Stimulated activated CD8-positive, alpha-beta memory T cell treated with anti-CD3 and anti-CD28 coated beads, Interleukin-4, amount 100 ng/mL, for 1 hour (primary cell): ENCODE measurements at regions not wholly inside any gene's neighbourhood (a gene's known extent, or its start where the extent isn't known, plus 50 kb on each side); places are given as distances from the start of the nearest gene placed in this dataset.
"Not testable (repeated sequence)": the region's sequence is repeated elsewhere in the genome, so short reads cannot be mapped to it uniquely, and the experiment has no call there.

Experiments
- DNase-seq, 2 donors: peaks; one replicate each; pipeline ENCODE4 v3.0.0-alpha.2; 2020; ENCODE audit warnings: low read depth in 2 of 2, low spot score in 1 of 2

GRCh38 chr12:89793946-89794345, 85.3 kb upstream of the ATP2B1 start:
- DNase-seq, result no peak

DNA sequence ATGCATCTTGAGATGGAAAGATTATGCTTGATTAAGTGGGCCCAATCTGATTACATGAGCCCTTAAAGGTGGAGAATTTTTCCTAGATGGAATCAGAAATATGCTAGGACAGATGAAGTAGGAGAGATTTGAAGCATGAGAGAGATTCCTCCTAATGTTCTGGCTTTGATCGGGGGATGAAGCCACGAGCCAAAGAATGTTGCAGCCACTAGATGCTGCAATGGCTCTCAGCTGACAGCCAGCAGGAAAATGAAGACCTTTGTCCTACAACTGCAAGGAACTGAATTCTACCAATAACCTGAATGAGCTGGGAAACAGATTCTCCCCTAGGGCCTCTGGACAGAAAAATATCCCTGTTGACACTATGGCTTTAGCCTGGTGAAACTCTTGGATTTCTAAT, 82.6 kb upstream of the ATP2B1 start:
- DNase-seq, result no peak

DNA sequence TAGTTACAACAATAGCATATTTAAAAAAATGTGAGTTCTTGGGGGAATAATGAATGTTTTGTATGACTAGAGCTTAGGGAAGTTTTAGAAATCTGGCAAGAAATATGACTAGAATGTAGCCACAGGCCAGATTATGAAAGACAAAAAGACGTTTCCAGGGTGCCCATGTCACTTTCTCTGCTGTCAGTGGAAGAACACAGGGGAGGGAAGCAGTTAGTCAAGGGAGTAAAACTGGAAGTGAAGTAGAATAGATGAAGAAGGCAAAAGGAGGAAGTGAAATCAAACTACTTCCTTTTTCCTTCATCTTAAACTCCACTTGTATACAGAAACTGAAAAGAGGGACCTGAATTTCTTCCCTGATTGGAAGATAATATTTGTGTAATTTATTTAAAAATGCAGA, 81.2 kb upstream of the ATP2B1 start:
- DNase-seq, result no peak

DNA sequence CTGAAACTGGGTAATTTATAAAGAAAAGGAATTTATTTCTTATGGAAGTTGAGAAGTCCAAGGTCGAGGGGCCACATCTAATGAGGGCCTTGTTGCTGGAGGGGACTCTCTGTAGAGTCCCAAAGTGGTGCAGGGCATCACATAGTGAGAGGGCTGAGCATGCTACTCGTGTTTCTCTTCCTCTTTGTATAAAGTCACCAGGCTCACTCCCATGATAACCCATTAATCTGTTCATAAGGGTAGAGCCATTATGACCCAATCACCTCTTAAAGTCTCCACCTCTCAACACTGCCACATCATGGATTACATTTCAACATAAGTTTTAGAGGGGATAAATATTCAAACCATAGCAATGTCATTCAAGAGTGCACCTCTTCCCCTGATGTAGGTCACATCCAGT, 79.1 kb upstream of the ATP2B1 start:
- DNase-seq, result no peak

GRCh38 chr12:89786177-89786810, 77.7 kb upstream of the ATP2B1 start:
- no peak for DNase-seq

DNA sequence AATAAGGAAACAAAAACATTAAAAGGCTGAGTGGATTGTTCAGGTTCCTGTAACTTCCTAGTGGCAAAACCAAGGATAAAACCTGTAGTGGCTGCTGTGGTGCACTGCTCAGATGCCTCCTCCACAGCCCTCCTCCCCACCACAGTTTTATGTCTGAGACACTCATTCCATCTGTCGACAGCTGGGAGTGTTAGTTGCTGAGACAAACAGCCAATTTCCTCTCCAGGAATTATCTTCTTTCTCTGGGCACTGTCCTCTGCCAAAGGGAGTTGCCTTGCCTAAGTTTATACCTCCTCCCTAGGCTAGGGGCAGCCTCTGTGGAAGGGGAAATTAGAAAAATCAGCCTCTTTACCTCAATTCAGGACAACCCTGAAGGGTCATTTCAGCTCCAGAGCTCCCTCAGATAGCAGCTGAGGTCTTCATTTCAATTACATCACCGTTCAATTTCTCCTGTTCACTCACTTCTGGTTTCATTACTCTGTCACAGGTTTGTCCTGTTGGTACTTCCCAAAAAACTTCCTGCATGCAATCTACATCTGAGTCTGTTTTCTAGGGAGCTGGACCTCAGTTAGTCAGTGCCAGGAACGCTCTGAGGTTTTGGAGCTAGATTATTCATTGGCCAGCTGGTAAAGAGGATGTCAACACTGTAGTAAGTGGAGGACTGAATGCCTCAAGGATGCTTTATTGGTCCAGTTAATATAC, 74.9 kb upstream of the ATP2B1 start:
- DNase-seq, result no peak

- DNase-seq, result no peak
Measured at GRCh38 chr12:89782807-89783206, 74.2 kb upstream of the ATP2B1 start.

DNA sequence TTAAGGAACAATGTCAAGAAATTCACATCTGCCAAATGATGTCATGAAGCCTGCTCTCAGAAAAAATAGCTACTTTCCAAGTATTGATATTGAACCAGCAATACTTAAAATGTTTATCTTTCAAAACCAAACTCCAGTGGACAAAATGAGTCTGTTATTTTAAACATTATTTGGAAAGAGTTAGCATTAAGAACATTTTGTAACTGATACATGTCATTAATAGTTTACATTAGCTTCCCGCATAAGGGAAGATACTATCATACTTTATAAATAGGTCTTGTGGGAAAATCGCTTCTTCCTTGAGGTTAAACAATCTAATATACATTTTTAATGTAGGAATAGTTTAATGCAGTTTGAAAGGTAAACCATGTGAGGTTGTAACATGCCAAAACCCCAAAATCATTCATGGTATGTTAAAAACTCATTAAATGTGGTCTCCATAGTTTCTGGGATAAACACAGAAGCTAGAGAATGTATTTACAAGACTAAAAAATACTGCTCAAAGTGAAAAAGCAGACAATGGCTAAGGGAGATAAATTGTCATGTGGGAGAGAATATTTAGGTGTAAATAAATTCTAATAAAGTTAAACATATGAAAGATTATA, 73.4 kb upstream of the ATP2B1 start:
- no peak for DNase-seq

DNA sequence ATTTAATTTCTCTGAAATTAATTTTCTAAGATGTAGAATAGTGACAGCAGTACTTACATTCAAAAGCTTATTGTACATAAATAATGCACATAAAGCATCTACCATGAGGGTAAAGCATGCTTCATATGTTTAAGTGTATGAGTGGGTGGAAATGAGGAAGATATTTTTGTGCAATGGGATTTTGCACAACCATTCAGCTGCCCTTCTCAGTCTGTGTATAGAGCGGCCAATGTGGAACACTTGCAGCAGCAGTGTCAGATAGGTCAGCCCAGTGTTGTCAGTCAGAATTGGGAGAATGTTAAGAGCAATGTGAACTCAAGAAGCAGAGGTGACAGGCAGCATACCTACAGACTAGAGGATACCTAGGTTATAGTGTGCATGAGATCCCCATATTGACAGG, 72.5 kb upstream of the ATP2B1 start:
- DNase-seq, result no peak

DNA sequence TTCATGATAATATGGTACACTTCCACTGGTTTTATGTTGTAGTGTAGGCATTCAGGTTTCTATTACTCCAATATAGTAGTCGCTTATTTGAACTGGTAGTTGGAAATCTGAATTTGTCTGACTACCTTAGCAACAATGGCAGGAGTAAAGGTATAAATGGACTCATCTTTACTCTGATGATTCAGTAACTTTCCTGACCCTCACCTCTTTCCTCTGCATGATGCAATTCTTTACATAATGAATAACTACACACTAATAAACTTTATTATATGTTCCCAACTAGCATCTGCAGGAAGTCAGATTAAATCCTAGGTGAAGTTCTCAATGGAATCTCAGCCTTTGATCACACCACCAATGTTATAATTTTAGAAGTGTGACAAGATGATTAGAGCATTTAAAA, 70.5 kb upstream of the ATP2B1 start:
- DNase-seq, result no peak

- DNase-seq, result no peak
Measured at GRCh38 chr12:89777733-89778379, 69.2 kb upstream of the ATP2B1 start.

GRCh38 chr12:89775986-89776365, 67.3 kb upstream of the ATP2B1 start:
- DNase-seq, result no peak

DNA sequence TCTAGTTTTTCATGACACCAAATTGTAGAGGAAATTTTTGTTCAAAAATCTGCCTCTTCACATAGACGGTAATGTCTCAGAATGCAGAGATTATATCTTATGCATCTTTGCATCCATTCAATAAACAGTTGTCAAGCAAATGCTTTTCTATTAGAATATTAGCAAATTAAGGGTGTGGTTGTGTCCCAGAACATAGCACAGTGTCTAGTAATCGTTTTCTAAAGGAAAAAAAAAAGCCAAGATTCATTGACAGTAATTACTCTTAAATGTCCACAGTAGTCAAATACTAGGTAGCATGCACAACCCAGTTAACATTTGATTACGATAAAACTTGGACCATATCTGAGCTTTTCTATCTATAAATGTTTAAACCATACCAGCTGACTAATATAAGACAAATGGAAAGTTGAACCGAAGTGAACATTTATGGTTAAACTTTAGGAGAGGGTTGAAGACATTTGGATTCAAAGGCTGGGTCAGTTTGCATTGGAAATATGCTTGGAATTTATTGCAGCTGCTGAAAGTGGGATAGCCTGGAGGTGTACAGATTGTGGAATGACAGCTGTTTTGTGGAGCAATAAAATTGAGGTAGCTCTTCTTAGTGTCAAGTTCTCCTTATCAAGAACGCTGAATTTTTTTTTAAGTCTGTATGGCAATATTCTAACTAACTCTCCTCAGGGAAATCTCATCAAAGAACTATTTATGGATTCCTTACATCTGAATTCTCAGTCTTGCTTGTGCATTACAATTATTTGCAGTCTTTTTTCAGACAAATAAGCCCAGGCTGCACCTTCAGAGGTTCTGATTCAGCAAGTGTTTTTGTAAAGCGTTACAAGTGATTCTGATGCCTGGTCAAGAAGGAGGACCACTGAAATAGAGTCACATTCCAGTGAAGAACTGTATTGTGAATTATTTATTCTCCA, 66.7 kb upstream of the ATP2B1 start:
- no peak for DNase-seq

- no peak for DNase-seq
Measured at GRCh38 chr12:89774645-89775044, 66.0 kb upstream of the ATP2B1 start.

DNA sequence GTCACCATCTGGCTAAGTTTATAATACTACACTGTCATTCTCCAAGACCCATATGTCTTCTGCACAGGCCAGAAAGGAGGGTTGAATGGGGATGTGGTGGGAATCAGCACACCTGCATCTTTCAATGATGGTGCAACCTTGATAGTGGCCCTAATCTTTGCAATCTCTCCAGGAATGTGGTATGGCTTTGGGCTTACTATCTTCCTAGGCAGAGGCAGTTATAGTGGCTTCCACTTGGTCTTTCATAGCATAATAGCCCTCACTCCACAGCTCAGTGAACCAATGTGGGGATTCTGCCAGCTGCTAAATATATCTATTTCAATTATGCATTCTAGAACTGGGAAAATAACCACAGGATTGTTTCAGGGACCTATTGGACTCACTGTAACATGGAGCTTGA, 61.8 kb upstream of the ATP2B1 start:
- no peak for DNase-seq

GRCh38 chr12:89769483-89769818, 60.8 kb upstream of the ATP2B1 start:
- no peak for DNase-seq

DNA sequence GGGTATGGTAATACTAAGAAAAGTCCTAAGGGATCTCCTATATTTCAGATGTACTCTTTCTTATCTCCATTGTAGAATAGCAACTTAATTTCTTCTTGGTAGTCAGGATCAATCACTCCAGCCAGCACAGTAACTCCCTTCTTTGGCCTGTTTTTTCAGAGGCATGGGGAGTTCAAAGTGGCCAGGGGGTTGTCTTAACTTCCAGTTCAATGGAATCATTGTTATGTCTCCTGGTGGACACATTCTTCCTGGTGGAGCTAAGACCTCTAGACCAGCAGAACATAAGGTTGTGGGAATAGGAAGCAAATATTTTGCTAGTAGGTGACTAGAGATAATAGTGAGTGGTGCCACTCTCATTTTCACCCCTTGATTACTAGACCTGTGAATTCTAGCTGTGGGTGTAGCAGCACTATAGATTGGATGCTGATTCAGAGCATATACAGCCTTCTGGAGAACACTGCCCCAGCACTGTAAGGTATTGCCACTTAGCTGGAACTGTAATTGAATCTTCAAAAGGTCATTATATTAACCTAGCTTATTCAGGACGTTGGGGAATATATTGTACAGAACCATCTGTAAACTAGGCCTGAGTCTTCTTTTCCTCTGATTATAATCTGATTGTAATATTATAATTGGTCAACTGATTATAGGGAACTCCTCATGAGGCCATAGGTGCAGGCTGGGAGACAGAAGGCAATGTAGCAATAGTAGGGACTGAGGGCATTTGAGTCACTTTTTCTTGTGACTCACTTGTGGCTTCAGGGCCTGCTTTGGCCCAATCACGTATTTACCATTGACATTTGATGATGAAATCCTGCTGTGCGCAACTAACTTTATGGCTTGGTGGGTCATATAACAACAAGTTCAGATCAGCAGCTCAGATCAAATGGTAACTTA, 60.2 kb upstream of the ATP2B1 start:
- DNase-seq, result no peak

DNA sequence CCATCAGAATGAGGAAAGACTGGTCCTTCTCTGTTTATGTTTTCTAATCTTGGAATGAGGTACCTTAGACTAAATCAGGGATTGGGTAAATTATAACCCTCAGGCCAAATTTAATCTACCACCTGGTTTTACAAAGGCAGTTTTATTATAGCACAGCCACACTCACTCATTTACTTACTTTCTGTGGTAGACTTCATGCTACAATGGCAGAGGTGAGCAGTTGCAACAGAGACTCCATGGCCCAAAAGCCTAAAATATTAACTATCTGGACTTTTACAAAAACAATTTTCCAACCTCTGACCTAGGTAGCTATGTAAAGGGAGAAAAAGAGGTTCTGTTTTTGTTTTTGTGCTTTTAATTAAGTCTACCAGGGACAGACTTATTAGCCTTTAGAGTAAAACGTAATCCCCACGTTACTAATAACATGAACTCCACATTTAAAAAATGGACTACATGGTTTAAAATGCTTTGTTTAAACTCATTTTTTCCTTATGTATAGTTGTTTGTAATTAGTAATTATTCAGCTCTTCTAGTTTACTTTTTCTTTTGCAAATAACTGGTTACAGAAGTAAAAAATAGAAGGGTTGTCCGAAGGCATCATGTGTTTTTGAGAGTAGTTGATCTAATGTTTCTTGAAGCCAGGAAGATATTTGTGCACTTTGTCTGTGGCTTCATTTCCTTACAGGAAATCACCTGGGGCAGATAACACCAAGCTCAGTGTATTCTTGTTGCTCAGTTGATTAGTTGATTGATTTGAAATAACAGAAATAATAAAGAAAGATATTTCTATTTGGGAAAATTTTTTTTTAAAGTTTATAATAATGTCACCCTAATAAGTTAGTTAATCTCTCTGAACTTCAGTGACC, 57.6 kb upstream of the ATP2B1 start:
- no peak for DNase-seq

GRCh38 chr12:89764164-89764563, 55.5 kb upstream of the ATP2B1 start:
- not testable (repeated sequence) for DNase-seq
